NB4 (cell line): ENCODE measurements at regions not wholly inside any gene's neighbourhood (a gene's known extent, or its start where the extent isn't known, plus 50 kb on each side); places are given as distances from the start of the nearest gene placed in this dataset.

Experiments
- DNase-seq: peaks from one replicate; pipeline ENCODE4 v3.0.0; 2010; ENCODE audit warnings: low read depth
- H3K4me3 ChIP-seq: one replicate; pipeline ENCODE4 v1.5.1; 2011; ENCODE audit warnings: mild to moderate bottlenecking, low read depth, low read length, moderate library complexity
- CTCF ChIP-seq: IDR thresholded peaks from one replicate; pipeline ENCODE4 v1.5.1; 2012; ENCODE audit warnings: low read depth, low read length
- MAX ChIP-seq: IDR thresholded peaks from 2 replicates; pipeline ENCODE4 v1.6.1; 2011; ENCODE audit warnings: low read depth, low read length
- MYC ChIP-seq: IDR thresholded peaks from 2 replicates; pipeline ENCODE4 v1.6.1; 2011; ENCODE audit warnings: low read depth, low read length
- POLR2A ChIP-seq: IDR thresholded peaks from 2 replicates; pipeline ENCODE4 v1.6.1; 2011; ENCODE audit warnings: mild to moderate bottlenecking; ENCODE audit not compliant: insufficient read length; ENCODE audit errors: extremely low read depth

- DNase-seq = no peak
- TF ChIP-seq MAX (no peak), MYC (no peak), CTCF (no peak), POLR2A (no peak)
- H3K4me3 ChIP-seq = no peak overlapping the region
These were observed 183.1 kb upstream of the FBXO33 start for GRCh38 chr14:39615352-39615751.

- no peak for TF ChIP-seq POLR2A
- no peak for TF ChIP-seq MYC
- TF ChIP-seq MAX = no peak
- DNase-seq = no peak
- no peak overlapping the region for H3K4me3 ChIP-seq
These were observed 182.2 kb upstream of the FBXO33 start for GRCh38 chr14:39614297-39614923.

GRCh38 chr14:39609119-39609518 is 176.9 kb upstream of the FBXO33 start:
- TF ChIP-seq MYC = no peak
- TF ChIP-seq POLR2A = no peak
- no peak for TF ChIP-seq MAX
- TF ChIP-seq CTCF = no peak
- no peak for DNase-seq
- H3K4me3 ChIP-seq = no peak overlapping the region

GRCh38 chr14:39607978-39608377 is 175.7 kb upstream of the FBXO33 start:
- TF ChIP-seq MYC (no peak), CTCF (no peak), MAX (no peak), POLR2A (no peak)
- no peak overlapping the region for H3K4me3 ChIP-seq
- DNase-seq = no peak

- no peak overlapping the region for H3K4me3 ChIP-seq
- DNase-seq = no peak
- TF ChIP-seq CTCF = no peak
- TF ChIP-seq MAX = no peak
- no peak for TF ChIP-seq POLR2A
- no peak for TF ChIP-seq MYC
These were observed 171.7 kb upstream of the FBXO33 start for GRCh38 chr14:39603942-39604341.

GRCh38 chr14:39593377-39593776 is 161.1 kb upstream of the FBXO33 start:
- no peak for TF ChIP-seq MAX
- no peak for TF ChIP-seq MYC
- no peak for TF ChIP-seq POLR2A
- no peak for TF ChIP-seq CTCF
- DNase-seq = no peak
- H3K4me3 ChIP-seq = no peak overlapping the region
